HS-27A (cell line): ENCODE measurements at regions not wholly inside any gene's neighbourhood (a gene's known extent, or its start where the extent isn't known, plus 50 kb on each side); places are given as distances from the start of the nearest gene placed in this dataset.
A peak's percentile ranks its signal among the peaks of the same experiment; 100 is the strongest.
"Not testable (repeated sequence)": the region's sequence is repeated elsewhere in the genome, so short reads cannot be mapped to it uniquely, and the experiment has no call there.

Source experiments
- DNase-seq: peaks from one replicate; pipeline ENCODE4 v3.0.0-alpha.2; 2012; ENCODE audit warnings: low read depth, missing footprints

- DNase-seq, result no peak
Measured at GRCh38 chr4:18735740-18736268, 714.2 kb upstream of the LCORL start.

GRCh38 chr4:18734405-18734804, 712.9 kb upstream of the LCORL start:
- no peak for DNase-seq

- no peak for DNase-seq
Measured at GRCh38 chr4:18733961-18734360, 712.4 kb upstream of the LCORL start.

- DNase-seq, result no peak
Measured at GRCh38 chr4:18722748-18723191, 701.2 kb upstream of the LCORL start.

GRCh38 chr4:18698119-18698883, 676.7 kb upstream of the LCORL start:
- no peak for DNase-seq

- DNase-seq, result no peak
Measured at GRCh38 chr4:18695733-18696527, 674.4 kb upstream of the LCORL start.

- no peak for DNase-seq
Measured at GRCh38 chr4:18691431-18692200, 670.1 kb upstream of the LCORL start.

GRCh38 chr4:18690291-18690955, 668.9 kb upstream of the LCORL start:
- DNase-seq, result no peak

- DNase-seq, result peak; percentile 14
Measured at GRCh38 chr4:18689308-18690115, 668.0 kb upstream of the LCORL start.

GRCh38 chr4:18688351-18688750, 666.8 kb upstream of the LCORL start:
- not testable (repeated sequence) for DNase-seq

GRCh38 chr4:18686338-18687037, 664.9 kb upstream of the LCORL start:
- no peak for DNase-seq

- DNase-seq, result no peak
Measured at GRCh38 chr4:18684932-18685331, 663.4 kb upstream of the LCORL start.

- no peak for DNase-seq
Measured at GRCh38 chr4:18676526-18676915, 655.0 kb upstream of the LCORL start.

- no peak for DNase-seq
Measured at GRCh38 chr4:18675586-18676525, 654.3 kb upstream of the LCORL start.

GRCh38 chr4:18670034-18670433, 648.5 kb upstream of the LCORL start:
- DNase-seq, result no peak

- DNase-seq, result no peak
Measured at GRCh38 chr4:18669390-18669789, 647.8 kb upstream of the LCORL start.

GRCh38 chr4:18666322-18666721, 644.8 kb upstream of the LCORL start:
- DNase-seq, result no peak

GRCh38 chr4:18664171-18664570, 642.6 kb upstream of the LCORL start:
- no peak for DNase-seq

GRCh38 chr4:18645351-18645750, 623.8 kb upstream of the LCORL start:
- no peak for DNase-seq
